ENCODE measurements at regions not wholly inside any gene's neighbourhood (a gene's known extent, or its start where the extent isn't known, plus 50 kb on each side); places are given as distances from the start of the nearest gene placed in this dataset.

DNA sequence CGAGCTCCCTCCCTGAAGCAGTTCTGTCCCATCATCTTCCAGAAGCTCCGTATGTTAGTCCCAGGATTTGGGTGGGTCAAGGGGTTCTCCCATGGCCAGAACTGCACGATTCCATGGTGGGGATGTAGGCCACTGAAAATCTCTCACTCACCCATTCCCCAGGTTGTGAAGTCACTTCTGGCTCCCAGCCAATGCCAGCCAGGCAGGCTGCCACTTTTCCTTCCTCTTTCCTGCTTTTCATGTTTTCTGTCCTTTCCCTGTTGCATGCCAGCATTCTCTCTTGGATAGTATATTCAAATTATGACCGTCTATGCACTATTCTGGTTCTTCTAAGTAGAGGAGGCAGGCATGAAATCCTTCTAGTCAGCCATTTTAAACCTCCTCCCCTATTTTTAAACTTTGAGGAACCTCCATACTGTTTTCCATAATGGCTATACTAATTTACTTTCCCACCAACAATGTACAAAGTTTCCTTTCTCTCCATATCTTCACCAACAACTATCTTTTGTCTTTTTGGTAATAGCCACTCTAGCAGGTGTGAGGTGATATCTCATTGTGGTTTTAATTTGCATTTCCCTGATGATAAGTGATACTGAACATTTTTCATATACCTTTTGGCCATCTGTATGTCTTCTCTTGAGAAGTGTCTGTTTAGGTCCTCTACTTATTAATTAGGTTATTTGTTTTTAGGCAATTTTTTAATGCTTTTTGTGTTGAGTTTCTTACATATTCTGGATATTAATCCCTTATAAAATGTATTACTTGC is 182.1 kb upstream of the TET2 start:
- no peak for DNase-seq (ENCODE audit: low read depth)

DNA sequence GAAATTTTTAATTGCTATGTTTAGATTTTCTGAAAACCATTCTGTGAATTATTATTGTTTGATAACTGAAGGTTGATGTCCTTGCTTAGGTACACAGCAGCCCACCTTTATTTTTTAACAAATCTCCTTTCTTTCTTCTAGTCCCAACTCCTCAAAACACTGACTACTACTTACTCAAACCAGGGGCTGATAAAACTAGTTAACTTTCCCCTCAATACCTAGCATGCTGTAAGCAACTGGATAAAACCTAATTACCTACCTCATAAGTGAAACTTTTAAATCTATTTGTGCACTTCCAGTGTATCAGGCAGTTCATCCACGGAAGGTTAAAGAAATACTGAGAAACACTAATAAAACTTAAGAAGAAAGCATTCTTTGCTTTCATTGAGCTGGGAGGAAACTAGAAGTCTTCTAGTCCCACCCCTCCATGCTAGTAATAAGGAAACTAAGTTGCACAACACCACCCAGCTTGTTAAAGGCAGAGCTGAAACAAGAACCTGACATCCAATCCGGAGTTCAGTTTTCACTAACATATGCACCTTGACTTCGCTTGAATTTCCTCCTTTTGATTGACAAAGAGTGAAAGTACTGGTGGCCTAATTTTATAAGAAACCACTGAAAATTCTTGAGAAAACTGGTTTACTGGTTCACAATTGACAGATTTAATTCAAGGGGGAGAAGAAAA is 180.2 kb upstream of the TET2 start:
- no peak for DNase-seq (ENCODE audit: low read depth)

DNA sequence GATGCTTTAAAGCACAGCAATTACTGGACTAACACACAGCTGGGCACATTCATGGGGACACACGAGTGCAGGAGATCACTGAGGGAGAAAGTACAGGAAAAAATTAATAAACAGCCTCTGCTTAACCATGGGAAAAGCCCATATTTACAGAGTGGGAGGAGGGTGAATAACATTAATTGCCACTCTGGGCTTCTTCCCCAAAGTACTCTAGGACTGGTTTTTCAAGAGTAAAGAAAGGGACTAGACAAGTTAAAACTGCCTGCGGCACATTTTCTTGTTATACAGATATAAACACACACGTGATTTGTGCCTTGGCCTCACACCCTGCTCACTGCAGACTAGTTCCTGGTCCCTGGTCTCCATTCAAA is 179.7 kb upstream of the TET2 start:
- DNase-seq (ENCODE audit: low read depth) = no peak

DNA sequence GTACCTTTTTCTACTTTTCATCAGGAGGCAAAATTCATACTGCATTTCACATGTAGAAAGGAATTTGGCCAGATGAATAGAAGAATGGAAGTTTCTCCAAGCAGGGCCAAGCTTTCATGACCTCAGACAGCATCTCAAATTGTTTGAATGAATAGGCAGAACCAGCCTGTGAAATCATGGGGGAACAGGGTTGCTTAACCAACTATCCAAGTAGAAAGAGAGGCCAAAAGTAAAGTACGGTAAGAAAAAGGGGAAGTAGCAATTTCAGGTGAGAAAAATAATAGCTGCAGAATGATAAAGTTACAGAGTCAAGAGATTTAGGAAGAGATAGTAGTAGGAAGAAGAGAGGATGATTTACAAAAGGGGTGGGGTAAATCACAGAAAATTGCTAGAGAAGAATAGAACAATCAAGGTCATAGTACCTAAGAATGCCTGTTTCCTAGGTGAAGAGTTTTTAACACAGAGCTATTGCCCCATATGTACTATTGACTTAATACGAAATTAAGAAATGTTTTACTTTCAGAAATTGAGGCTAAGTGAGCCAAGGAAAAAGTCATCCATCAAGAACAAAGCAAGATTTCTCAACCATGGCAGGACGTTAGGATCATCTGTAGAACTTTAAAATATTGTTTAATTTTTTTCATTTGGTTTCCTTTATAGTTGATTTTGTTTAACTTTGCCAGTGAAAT is 177.1 kb upstream of the TET2 start:
- DNase-seq (ENCODE audit: low read depth) = no peak

DNA sequence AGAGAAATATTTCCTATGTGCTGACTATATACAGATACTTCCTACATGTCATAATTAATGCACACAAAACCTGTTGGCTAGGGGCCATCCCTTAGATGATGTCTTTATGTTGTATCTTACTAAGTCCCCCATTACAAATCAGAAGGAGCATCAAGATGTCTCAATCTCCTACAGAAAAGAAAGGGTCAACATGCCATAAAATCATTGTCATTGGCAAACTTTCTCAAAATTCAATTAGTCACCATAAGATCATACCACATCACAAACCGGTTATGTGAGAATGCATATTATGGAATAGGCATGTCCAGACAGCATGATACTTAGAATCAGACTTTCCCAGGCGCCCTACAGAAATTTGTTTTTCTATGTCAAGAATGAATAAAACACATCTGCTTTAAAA is 175.2 kb upstream of the TET2 start:
- DNase-seq (ENCODE audit: low read depth) = no peak

DNA sequence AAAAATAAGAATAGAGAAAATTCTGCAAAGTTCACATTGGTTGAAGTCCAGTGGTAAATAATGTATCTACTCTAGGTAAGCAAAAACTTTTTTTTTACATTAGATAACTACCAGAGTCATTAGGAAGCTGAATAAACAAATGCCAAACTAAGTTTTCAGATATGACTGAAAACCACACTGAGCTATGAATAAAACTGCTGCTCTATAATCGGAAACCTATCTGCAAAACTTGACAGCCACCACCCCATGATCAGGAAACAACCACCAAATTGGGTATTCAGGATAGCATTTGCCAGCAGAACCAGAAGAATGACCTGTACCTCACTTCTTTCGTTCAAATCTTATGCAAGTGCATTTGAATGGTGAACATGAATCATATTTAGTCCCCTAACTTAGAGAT is 173.0 kb upstream of the TET2 start:
- DNase-seq (ENCODE audit: low read depth) = no peak

DNA sequence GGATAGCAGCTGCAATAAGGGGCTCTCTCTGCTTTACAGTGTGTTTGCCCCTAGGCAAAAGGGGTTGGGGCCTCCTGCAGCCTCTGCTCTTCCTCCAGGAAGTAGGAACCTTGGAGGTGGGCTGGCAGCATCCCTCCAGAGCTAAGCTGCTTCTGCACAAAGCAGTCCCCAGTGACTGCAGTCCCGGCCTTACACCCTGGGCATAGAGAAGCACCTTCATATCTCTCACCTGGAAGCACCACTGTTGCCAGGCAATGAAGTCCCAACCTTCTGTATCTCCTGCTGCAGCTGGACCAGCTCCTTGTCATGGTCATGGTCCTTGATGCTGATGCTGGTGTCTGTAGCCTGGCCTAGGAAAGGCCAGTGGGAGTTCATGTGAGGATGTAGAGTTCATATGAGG is 171.1 kb upstream of the TET2 start:
- DNase-seq (ENCODE audit: low read depth) = no peak

DNA sequence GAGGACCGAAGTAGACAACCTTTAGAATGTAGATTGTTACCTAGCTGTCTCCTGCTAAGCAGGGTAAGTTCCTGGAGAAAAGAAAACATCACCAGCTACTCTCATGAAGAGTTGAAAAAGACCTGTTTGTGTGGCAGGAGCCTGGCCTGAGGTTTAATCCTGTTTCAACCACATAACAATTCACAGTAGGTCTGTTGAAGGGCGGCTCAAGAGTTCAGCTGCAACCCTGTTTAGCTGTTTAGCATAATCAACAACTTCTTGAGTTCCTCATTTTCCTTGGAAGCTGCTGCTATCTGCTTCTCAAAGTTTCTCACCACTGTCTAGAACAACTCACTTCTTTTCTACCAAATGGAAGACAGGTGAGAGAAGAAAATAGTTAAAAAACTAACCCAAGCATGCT is 170.4 kb upstream of the TET2 start:
- no peak for DNase-seq (ENCODE audit: low read depth)

DNA sequence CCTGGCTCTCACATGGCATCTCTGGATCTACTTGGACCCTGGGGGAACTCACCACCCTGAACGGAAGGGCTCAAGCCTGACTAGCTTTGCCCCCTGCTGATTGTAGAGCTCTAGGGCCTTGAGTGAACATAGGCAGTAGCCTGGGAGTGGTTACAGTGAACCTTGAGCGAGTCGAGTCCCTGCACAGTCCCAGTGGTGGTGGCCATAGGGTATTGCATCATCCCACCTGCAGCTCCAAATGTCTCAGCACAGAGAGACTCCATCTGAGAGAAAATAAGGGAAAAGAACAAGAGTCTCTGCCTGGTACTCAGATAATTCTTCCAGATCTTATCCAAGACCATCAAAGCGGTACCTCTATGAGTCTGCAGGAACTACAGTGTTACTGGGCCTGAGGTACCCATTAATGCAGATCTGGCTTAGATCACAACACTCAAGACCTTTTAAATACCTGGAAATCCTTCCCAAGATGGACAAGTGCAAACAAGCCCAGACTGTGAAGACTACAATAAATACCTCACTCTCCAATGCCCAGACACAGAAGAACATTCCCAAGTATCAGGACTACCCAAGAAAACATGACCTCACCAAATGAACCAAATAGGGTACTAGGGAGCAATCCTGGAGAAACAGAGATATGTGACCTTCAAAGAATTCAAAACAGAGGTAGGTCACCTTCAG is 167.5 kb upstream of the TET2 start:
- no peak for DNase-seq (ENCODE audit: low read depth)

DNA sequence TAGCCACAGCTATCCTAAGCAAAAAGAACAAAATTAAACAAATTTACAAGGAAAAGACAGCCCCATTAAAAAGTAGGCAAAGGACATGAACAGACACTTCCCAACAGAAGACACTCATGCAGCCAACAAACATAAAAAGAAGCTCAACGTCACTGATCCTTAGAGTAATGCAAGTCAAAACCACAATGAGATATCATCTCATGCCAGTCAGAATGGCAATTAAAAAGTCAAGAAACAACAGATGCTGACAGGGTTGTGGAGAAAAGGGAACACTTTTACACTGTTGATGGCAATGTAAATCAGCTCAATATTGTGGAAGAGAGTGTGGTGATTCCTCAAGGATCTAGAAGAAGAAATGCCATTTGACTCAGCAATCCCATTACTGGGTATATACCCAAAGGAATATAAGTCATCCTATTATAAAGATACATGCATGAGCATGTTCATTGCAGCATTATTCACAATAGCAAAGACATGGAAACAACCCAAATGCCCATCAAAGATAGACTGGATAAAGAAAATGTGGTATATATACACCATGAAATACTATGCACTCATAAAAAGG is 163.0 kb upstream of the TET2 start:
- DNase-seq (ENCODE audit: low read depth) = no peak

DNA sequence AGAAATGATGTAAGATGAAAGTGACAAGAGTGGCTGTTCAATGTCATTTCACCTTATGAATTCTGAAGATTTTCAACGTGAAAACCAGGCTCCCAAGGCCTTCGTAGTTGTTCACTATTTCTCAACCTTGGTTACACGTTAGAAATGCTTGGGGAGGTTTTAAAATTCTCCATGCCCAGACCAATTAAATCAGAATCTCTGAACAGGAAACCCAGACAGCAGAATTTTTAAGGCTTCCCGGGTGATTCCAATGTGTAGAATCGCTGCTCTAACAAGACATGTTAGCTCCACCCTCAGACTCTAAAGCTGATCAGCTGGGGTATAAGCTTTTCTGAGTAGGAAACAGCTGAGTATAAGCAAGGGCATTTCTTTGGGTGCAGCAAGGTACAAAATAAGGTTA is 160.4 kb upstream of the TET2 start:
- no peak for DNase-seq (ENCODE audit: low read depth)

DNA sequence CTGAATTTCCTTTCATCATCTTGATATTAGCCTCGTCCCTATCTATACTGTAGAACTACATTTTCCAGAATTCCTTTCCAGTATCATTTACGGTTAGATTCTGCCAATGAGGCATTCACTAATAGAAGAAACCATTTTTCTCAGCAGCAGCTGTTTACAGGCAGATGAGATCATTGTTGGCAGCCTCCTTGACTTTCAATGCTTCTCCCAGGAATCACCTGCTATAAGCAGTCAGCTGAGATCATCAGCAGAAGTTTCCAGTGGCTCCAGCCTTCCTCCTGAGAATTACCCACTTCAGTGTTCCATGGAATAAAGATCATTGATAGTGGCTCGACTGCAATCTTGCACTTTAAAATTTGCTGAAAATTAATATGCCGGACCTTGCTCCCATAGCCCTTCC is 157.3 kb upstream of the TET2 start:
- DNase-seq (ENCODE audit: low read depth) = no peak

DNA sequence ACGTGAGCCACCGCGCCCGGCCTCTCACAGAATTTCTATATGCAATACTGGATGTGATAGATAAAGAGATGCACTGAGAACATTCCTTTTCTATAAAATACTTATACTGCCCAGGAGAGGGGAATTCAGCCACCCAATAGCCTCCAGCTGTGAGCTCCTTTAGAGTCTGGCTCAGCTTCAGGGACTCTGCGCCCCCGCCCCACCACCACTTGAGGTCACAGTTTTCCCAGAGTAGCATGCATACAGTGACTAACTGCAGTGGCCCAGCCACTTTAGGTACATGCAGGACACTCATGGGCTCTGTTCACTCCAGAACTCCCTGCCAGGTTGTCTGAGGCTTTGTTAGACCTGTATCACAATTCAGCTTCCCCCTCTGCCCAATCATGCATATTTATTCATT is 144.4 kb upstream of the TET2 start:
- DNase-seq (ENCODE audit: low read depth) = no peak

DNA sequence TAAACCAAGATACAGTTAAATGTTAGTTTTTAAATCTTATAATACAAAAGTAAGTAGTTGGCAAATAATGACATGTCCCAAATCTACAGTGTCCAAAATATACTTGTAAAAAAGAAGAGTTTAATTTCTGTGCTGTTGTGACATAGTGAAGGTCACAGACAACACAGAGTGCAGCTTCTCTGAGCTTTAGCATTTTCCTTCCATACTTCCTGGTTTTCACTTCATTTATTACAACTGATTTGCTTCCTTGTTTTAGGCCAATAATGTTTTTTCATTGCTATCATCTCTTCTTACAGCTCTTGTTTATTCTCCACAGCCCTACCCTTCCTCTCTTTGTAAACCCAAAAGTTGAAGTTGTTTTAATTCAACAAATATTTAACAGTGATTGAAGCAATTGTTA is 132.4 kb upstream of the TET2 start:
- no peak for DNase-seq (ENCODE audit: low read depth)

DNA sequence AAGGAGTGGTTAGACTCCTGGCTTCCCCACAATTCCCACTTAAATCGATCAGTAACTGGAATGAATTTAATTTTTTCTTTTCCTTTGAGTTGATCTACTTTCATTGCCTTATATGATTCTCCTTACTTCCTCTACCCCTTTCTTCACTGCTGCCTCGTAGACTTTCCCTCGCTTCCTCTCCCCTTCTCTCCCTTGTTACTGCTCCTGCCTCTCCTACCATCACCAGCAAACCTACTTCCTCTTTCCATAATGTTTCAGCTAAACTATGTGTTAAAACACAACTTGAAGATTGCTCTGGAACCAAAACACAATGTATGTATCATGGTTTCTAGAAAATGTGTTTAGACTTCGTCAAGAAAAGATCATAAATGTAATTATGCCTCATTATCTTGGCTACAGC is 132.0 kb upstream of the TET2 start:
- no peak for DNase-seq (ENCODE audit: low read depth)

DNA sequence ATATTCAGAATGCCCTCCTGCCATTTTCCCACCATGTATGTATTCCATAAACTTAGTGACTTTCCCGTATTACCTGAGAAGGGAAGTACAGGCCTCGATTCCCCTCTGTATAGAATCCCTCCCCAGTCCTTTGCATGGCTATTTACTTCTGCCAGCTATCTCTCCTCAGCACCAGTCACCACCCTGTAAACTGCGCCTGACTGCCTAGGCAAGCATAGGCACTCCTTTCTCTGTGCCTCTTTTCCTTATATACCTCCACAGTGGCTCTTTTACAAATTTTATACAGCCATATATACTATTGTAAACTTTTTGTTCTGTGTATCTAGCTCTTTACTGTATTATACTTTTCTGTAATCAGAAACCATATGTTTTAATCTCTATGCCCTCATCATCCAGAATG is 130.9 kb upstream of the TET2 start:
- DNase-seq (ENCODE audit: low read depth) = no peak

DNA sequence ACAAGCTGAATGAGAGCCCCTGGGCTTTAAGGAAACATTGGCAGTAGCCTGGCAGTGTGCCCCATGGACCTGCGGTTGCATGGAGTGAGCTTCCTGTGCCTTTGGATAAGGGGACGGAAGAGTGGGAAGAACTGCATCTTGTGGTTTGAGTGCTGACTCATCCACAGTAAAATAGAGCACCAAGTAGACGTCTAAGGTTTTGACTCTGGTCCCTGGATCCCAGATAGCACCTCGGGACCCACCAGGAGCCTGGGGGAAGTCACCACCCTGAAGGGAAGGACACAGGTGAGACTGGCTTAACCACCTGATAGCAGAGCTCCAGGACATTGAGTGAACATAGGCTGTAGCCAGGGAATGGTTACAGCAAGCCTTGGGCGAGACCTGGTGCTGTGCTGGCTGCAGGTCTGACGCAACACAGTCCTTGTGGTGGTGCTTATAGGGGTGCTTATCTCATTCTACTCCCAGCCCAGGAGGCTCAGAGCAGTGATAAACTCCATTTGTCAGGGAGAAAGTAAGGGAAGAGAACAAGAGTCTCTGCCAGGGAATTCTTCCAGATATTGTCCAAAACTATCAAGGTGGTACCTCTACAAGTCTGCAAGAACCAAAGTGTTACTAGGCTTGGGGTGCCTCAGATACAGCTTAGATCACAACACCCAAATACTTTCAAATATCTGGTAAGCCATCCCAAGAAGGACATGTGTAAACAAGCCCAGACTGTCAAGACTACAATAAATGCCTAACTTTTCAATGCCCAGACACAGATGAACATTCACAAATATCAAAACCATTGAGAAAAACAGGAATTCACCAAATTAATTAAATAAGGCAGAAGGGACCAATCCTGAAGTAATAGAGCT is 123.6 kb upstream of the TET2 start:
- DNase-seq (ENCODE audit: low read depth) = no peak

DNA sequence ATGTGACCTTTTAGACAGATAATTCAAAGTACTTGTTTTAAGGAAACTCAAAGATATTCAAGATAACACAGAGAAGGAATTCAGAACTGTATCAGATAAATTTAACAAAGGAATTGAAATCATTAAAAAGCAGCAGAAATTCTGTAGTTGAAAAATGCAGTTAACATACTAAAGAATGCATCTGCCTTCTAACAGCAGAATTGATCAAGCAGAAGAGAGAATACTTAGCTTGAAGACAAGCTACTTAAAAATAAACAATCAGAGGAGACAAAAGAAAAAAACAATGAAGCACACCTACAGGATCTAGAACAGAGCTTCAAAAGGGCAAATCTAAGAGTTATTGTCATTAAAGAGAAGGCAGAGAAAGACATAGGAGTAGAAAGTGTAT is 123.0 kb upstream of the TET2 start:
- no peak for DNase-seq (ENCODE audit: low read depth)

DNA sequence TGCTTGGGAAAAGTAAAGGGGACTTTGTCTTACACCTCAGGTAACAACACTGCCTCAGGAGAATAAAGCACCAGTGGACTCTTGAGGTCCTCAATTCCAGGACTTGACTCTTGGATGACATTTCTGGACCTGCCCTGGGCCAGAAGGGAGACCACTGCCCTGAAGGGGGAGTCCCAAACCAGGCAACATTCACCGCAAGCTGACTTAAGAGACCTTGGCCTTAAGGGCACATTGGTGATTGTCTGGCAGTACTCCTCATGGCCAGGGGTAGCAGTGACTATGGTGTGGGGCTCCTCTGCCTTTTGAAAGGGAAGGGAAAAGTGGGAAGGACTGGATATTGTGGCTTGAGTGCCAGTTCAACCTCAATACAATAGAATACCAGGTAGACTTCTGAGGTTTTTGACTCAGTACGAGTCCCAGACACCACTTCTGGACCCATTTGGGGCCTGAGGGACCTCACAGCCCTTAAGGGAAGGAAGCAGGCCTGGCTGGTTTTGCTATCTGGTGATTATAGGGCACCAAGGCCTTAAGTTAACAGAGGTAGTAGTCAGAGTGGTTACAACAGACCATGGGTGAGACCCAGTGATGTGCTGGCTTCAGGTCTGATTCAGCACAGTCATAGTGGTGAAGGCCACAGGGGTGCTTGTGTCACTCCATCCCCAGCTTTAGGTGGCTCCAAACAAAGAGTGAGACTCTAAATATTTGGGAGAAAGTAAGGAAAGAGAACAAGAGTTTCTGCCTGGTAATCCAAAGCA is 121.2 kb upstream of the TET2 start:
- DNase-seq (ENCODE audit: low read depth) = no peak

DNA sequence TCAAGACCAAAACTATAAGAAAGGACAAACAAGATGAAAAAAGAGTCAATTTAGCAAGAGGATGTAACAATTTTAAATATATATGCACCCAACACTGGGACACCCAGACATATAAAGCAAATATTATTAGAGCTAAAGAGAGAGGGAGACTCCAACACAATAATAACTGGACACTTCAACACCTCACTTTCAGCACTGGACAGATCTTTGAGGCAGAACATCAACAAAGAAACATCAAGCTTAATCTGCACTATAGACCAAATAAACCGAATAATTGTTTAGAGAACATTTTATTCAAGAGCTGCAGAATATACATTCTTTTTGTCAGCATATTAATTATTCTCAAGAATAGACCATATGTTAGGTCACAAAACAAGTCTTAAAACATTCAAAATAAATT is 109.7 kb upstream of the TET2 start:
- DNase-seq (ENCODE audit: low read depth) = no peak

DNA sequence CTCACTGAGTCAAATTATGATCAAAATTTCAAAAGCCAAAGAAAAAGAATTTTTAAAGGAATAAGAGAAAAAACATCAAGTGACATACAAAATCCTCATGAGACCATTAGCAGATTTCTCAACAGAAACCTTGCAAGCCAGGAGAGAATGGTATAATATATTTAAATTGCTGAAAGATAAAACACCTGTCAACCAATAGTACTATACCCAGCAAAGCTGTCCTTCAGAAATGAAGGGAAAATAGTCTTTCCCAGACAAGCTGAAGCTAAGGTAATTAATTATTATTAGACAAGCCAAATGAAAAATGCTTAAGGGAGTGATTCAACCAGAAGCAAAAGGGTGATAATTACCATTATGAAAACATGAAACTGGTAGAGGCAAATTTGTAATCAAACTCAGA is 104.2 kb upstream of the TET2 start:
- DNase-seq (ENCODE audit: low read depth) = no peak

Data from stimulated activated CD8-positive, alpha-beta memory T cell treated with anti-CD3 and anti-CD28 coated beads, Interleukin-12 subunit alpha, Interleukin-12 subunit beta, amount 100 ng/mL, for 4 hours (primary cell).